Head of caudate nucleus (tissue), 42 donors: ENCODE measurements at regions not wholly inside any gene's neighbourhood (a gene's known extent, or its start where the extent isn't known, plus 50 kb on each side); places are given as distances from the start of the nearest gene placed in this dataset.
"Not testable (repeated sequence)": the region's sequence is repeated elsewhere in the genome, so short reads cannot be mapped to it uniquely, and the experiment has no call there.

Experiments used
- DNase-seq, 42 donors: peaks; one replicate each; pipeline versions ENCODE4 v3.0.0 to v3.0.0-alpha.2; 2020 to 2021; ENCODE audit warnings: mixed read lengths in 7 of 42
- intact Hi-C: fragments of 100-400 bp; cut with DNase I; formaldehyde crosslinking; loops from one replicate; pipeline ENCODE4 v1.15.0; 2022

DNA sequence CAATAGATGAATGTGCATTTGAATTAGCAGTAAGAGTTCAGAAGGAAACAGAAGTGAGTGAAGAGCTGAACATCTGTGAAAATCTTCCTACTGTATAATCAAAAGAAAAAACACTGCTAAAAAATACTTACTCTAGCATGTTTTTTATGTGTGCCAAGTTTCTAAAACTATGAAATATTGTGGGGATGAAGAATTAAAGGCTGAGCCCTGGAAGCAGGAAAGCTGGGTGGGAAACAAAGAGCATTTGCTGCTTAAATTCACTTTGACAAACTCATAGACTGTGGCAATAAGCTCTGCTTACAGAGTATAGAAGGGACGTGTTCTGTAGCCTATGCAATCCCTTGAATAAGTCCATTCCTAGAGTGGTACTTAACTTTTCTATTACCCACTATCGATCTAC is 261.7 kb downstream of the ANKRD50 start:
- intact Hi-C loops: no loop called here
- DNase-seq: no peak

DNA sequence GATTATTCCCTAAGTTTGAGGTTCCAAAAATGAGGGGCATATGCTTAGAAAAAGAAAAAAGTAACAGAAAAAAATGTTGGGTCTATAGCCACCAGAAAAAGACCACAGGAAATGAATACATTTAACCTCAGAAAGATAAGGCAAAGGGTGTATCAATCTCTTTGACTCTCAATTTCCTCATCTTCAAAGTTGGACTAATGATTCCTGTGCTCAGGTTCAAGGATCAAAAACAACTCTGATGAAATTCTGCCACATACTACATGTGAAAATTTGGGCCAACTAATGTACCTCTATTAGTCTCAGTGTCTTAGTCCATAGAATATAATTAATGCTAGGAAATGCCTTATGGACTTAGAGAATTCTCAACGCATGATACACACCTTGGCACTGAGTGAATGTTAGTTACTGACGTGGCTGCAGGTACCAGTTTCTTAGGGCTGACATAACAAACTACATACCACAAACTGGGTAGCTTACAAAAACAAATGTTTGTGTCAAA is 257.7 kb downstream of the ANKRD50 start:
- no peak for DNase-seq

DNA sequence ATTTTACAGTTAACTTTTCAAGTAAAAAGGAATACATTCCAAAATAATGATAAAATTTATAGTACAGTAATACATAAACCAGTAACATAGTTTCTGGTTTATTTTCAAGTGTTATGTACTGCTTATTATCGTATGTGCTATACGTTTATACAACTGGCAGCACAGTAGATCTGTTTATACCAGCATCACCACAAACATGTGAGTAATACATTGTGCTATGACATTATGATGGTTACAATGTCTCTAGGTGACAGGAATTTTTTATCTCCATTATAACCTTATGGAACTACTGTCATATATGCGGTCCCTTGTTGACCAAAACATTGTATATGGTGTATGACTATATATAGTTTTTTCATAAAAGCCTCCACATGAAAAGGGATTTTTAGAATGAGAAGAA is 256.9 kb downstream of the ANKRD50 start:
- intact Hi-C loops: no loop called here
- DNase-seq: no peak

More for the DNA sequence above, 257.7 kb downstream of the ANKRD50 start:
- intact Hi-C loops: no loop called here

DNA sequence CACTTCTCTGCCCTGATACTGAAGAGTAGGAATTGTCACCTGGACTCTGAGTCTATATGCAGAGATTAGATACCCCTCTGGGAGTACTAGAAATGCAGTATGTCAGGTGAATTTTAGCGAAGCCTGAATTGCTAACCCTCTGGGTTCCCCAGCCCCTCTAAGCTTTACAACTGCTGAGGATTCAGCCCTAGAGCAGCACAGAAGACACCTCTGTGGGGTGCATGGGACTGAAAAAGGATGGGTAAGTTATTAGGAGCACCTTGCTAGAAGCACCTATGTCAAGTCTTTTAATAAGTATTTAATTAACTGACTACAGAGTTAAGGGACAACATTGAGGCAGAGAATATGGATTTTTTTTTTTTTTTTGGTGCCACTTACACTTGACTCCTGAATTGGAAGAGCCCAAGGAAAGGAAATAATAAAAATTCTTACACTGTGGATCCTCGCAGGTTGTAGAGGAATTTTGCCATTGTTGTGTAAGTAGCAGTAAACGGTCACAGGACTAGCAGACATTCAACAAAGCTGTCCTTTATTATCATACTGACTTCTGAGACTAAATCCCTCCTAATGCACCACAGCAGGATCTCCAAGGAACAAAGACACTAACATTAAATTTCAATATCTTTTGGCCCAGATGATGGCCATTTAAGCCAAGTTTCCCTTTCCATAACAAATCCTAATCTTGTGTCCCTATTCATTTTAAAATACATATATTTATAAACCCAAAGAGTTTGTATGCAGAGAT is 253.2 kb downstream of the ANKRD50 start:
- intact Hi-C loops: no loop called here

DNA sequence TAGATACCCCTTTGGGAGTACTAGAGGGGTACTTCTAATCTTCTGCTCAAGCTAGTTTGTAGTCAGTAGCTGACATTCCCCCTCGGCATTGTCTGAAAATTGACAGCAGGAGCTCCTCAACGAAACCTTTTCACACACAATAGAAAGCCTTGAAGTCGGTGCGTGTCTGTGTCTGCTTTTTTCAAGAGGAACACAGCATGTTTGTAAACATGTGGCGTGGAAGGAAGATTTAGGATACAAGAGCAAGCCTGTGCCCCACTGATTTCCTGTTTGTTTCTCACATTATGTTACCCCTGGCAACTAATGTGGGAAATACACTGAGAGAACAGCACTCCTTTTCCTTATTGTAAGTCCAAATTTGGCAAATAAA is 252.6 kb downstream of the ANKRD50 start:
- intact Hi-C loops: no loop called here
- no peak for DNase-seq

More for the DNA sequence above, 253.2 kb downstream of the ANKRD50 start:
- DNase-seq: no peak

DNA sequence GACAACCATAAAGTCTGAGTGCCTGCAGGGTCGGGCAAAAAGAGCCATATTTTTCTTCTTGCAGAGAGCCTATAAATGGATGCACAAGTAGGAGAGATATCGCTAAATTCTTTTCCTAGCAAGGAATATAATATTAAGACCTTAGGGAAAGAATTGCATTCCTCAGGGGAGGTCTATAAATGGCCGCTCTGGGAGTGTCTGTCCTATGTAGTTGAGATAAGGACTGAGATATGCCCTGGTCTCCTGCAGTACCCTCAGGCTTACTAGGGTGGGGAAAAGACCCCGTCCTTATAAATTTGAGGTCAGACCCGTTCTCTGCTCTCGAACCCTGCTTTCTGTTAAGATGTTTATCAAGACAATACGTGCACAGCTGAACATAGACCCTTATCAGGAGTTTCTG is 250.9 kb downstream of the ANKRD50 start:
- DNase-seq, intact Hi-C loops: not testable (repeated sequence)

DNA sequence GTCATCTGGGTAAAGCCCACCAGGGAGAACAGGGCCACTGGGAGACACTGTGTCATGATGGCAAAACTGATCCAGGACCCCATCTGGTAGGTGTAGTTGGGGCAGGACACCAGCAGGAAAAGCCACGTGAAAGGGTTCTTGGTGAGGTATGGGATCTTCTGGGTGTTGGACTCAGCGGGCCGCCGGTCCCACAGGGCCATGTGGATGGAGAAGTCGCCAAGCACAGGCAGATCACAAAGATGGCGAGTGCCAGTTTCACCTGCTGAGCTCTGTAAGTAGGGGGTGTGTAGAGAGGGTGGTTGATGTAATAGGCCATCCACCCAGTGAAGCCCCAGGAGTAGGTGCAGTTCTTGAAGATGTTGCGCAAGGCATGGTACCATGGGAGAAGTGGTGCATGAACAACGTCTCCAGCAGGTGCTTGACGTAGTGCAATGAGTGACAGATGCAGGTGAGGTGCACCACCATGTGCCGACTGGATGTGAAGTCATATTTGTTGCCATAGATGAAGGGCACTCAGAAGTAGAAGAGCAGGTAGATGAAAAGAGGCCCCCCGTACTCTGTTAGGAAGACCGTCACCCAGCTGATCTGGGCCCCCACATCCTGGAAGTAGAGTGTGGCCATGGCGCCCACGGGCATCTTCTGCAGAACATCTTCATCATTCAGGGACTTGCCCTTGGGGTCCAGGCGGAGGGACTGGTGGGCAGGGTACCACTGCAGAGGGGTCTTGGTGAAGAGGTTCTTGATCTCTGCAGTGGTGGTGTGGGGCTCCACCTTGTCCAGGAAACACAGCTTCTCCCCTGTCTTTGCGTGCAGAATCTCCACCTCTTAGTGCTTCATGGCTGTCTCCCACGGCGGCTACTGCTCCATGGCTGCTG is 249.3 kb downstream of the ANKRD50 start:
- intact Hi-C loops: no loop called here
- no peak for DNase-seq

DNA sequence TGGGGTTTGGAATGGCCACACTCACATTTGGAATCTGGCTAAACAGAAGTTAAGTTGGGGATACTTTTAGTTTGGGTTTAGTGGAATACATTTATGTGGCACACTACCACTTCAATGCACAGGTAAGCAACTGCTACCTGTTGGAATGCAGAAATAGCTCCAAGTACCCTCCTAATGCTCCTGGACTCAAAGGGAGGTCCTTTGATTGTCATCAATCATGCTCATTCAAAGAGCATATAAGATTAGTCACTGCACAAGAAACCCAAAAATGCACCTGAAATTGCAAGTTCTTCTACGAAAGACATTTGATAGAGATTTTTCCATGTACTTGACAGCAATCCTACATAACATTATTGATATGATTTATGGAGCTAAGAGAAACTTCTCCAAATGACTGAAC is 247.7 kb downstream of the ANKRD50 start:
- no peak for DNase-seq
- intact Hi-C loops: no loop called here

DNA sequence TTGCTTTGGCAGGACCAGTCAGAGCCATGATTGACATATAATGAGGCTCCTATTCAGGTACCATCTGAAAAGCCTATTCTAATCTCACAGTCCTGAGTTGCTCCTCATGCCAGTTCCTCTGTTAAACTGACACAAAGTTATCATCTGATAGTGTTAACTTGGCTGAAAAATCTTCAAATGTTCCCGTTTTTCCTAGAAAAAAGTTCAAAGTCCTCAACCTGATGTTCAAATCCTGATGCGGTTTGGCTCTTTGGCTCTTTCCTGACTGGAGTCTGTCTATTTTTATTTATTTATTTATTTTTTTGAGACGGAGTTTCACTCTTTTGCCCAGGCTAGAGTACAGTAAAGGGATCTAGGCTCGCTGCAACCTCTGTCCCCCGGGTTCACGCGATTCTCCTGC is 244.2 kb downstream of the ANKRD50 start:
- DNase-seq: no peak
- intact Hi-C loops: no loop called here

DNA sequence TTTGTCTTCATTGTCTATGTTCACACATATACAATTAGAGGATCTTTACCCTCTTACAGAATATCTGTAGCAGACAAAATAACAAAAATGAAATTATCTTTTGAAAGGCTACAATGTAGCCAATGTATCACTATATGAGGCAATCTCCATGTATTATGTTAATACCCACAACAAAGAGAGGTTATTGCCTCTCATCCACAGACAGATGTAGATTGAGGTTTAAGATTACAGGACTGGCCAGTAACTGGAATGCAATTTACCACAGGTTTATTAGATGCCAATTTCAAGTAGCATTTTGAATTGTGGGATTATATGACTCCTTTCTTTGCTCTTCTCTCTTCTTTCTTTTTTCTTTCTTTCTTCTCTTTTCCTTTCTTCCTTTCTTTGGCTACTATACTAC is 242.6 kb downstream of the ANKRD50 start:
- intact Hi-C loops: no loop called here
- DNase-seq: no peak

DNA sequence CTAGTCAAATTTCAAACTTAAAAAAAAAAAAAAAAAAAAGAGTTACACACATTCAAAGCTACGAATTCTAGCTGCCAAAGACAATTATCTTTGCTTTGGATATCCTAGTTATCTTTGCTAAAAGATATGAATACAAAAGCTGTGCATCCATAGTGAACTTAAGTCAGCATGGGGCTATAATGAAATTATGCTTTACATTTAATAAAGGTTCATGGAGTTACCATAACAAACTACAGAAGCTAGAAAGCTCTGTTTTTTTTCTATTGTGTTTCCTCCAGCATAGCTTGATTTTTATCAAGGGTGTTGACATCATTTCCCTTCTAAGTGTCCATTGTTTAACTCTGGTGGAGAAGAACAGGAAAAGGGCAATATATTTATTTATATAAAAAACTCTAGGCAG is 234.1 kb downstream of the ANKRD50 start:
- no peak for DNase-seq
- intact Hi-C loops: no loop called here

DNA sequence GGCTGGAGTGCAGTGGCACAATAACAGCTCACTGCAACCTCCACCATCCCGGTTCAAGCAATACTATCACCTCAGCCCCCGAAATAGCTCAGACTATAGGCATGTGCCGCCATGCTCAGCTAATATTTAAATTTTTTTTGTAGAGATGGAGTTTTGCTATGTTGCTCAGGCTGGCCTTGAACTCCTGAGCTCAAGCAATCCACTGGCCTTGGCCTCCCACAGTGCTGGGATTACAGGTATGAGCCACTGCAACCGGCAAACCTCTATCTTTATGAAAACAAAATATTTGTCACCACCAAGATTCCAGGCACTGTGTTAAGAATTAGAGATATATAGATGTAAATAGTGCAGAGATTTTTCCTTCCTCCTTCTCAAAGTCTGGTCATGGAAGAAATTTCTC is 232.5 kb downstream of the ANKRD50 start:
- intact Hi-C loops: no loop called here
- DNase-seq: no peak

DNA sequence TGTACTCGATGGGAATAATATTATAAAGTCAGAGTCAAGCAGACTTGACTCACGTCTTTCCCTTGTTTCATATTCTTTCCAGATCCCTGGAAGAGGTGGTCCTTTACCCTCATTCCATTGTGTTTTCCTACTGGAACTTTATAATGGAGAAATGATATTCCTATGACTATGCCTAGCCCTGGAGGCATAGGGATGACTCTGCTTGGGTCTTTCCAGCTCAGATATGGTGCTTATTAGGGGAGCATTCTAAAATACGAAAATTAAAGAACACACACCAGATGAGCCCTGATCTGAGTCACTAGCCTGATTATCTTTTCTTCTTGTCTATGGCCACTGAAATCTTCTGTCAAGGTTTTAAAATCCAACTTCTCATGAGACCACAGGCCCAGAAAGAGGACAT is 231.4 kb downstream of the ANKRD50 start:
- DNase-seq: no peak
- intact Hi-C loops: no loop called here

DNA sequence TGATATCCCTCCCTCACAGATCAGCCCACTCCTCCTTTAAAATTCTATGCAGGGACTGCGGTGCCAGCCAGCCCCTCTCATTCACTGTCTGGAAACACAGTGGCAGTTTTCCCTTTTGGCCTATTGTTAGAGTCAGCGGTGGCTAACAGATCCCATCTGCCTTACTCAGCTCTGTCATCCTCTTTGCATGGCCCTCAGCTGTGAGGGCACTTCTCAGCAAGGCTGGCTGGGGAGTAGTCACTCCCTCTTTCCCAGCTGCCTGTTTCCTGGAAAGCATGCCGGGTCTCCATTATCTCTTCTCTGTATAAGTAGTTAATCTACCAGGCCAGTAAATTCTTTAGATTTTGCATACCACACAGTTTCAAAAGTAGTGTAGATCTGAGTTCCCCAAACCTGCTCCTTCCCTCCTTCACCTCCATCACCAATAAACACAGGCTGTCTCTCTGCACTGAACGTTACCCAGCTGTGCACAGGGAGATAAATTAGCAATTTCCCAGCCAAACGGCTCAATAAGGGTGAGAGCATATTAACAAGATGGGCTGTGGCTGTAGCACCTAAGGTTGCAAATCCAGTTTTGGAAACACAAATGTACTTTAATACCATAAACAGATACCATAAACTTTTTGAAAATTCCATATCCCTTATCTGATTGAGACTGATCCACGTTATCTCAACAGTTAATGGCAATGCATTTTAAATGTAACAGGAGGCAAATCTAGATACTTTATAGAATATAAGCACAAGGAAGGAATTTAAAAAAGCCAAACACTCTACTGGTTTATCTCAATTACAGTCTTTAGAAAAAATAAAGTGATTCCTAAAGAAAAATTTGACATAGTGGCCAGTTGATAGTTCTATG is 229.3 kb downstream of the ANKRD50 start:
- intact Hi-C loops: no loop called here
- no peak for DNase-seq

DNA sequence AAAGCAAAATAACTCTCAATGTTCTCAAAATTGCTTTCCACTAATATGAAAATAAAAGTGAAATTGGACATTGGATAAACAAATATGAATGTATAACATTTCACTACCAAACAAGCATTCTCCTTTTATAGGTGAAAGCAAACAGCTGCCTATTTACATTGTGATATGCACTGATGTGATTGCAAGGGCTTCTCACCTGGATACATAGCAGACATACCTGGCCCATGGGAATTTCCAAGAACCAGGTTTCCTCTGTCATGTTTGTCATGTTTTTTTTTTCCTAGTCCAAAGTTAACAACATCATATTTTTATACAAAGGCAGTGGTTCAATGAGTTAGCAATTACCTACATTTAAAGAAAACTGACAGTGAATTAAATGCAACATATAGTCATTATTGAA is 228.5 kb downstream of the ANKRD50 start:
- no peak for DNase-seq
- intact Hi-C loops: no loop called here

DNA sequence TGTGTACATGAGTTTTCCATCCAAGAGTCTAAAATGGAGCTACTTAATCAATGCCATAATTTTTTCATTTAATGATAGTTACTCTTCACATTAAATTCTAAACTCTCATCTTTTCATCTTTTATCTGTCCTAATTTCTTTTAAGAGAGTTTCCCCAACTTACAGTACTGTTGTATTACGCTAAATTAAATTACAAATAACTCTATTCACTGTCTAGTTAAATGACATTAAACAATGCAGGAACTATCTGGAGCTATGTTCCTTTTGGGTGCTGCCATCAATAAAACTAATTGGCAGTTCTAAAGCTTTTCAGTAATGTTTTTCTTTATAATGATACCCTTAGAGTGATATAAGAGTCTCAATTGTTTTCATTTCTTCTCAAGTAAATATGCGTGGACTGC is 227.6 kb downstream of the ANKRD50 start:
- intact Hi-C loops: no loop called here
- no peak for DNase-seq

DNA sequence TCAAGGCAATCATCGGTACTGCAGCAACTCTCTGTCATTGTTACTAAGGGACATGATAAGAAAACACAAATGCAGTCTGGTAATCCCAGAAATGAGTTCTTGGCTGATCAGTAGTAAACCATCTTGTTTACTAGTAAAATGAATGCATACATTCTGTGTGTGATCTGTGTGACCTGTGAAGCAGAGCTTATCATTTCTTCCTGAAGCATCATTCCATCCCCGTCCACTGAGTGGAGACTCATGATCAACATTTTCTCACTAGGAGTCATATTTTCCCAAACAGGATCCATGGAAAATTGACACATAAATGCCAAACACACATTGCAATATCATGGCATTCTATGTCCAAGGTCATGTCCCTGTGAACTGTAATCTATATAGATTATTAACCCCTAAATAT is 226.1 kb downstream of the ANKRD50 start:
- intact Hi-C loops: no loop called here

DNA sequence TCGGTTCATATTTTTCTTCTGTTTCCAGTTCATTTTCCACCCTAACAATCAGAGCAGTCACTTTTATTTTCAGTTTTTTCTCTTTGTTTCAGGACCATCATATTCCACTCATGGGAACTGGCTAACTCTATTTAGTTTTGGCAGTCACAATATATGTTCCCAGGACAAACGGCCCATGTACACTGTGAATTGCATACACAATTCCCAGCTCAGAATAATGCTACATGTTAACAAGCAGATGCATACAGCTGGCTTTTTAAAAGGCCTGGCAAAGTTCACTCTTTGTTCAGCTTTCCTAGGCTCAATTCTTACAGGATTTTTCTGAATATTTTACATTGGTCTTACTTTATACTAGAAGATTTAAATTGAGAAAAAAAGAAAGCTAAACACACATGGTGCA is 224.9 kb downstream of the ANKRD50 start:
- intact Hi-C loops: no loop called here
- no peak for DNase-seq

More for the DNA sequence above, 226.1 kb downstream of the ANKRD50 start:
- DNase-seq: no peak

DNA sequence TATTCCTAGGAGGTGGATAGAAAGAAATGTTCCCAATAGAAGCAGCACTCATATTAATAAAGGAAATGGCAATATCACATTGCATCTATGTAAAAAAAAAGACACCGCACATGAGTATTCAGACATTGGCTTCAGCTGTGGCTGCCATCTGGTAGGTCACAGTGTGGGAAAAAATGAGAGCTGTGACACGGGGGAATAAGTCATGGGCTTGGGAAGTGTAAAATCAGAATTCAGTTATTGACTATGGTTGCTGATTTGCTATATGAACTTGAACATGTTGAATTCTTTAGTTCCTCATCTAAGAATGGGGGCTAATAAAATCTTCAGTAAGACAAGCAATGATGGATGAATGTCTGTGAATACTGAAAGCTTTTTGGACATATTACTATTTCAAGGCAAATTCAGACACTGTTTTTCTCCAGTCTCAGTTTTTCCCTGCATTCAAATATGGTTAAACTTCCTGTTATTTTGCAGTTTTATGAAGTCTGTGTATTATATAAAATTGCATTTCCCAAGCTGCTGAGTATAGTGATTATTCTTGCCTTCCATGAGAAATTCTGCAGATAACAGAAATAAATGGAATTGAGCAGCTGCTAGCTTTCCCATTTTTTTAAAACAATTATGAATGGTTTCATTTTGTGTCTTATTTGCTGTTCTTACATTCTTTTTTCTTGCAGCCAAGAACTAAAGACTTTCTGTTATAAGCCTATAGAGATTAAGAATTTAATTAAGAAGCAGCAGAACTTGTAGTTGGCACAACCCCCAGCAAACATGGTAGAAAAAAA is 221.0 kb downstream of the ANKRD50 start:
- no peak for DNase-seq
- intact Hi-C loops: no loop called here
